ENCODE measurements at regions not wholly inside any gene's neighbourhood (a gene's known extent, or its start where the extent isn't known, plus 50 kb on each side); places are given as distances from the start of the nearest gene placed in this dataset.

GRCh38 chr1:70608815-70609214 is 197.7 kb downstream of the CTH start:
- no peak for TF ChIP-seq CTCF (IDR thresholded peaks at IDR 0.05)
- no peak for TF ChIP-seq POLR2A (IDR thresholded peaks at IDR 0.05)

Data from adrenal gland (tissue), 5 donors.